HG02885 (cell line): ENCODE measurements at regions not wholly inside any gene's neighbourhood (a gene's known extent, or its start where the extent isn't known, plus 50 kb on each side); places are given as distances from the start of the nearest gene placed in this dataset.
"Not testable (repeated sequence)": the region's sequence is repeated elsewhere in the genome, so short reads cannot be mapped to it uniquely, and the experiment has no call there.

Experiments
- ATAC-seq: cut with Tn5 transposase; IDR thresholded peaks from one replicate; pipeline ENCODE4 v1.9.1; 2021; ENCODE audit warnings: mild to moderate bottlenecking; ENCODE audit not compliant: unreplicated experiment, poor library complexity

- ATAC-seq, result no peak
Observed at GRCh38 chr2:53610260-53610659, 157.3 kb upstream of the CHAC2 start.

- ATAC-seq, result no peak
Observed at GRCh38 chr2:53609551-53609950, 158.1 kb upstream of the CHAC2 start.

- no peak for ATAC-seq
Observed at GRCh38 chr2:53608293-53608692, 159.3 kb upstream of the CHAC2 start.

- no peak for ATAC-seq
Observed at GRCh38 chr2:53600815-53601214, 166.8 kb upstream of the CHAC2 start.

GRCh38 chr2:53586733-53587612 lies 180.6 kb upstream of the CHAC2 start:
- not testable (repeated sequence) for ATAC-seq

GRCh38 chr2:53584986-53585385 lies 182.6 kb upstream of the CHAC2 start:
- no peak for ATAC-seq

GRCh38 chr2:53583583-53583982 lies 184.0 kb upstream of the CHAC2 start:
- no peak for ATAC-seq

- no peak for ATAC-seq
Observed at GRCh38 chr2:53582556-53582955, 185.0 kb upstream of the CHAC2 start.

GRCh38 chr2:53576166-53576565 lies 191.4 kb upstream of the CHAC2 start:
- ATAC-seq, result no peak

GRCh38 chr2:53575721-53576124 lies 191.9 kb upstream of the CHAC2 start:
- ATAC-seq, result no peak

- no peak for ATAC-seq
Observed at GRCh38 chr2:53572696-53573095, 194.9 kb upstream of the CHAC2 start.

GRCh38 chr2:53569957-53570727 lies 197.5 kb upstream of the CHAC2 start:
- ATAC-seq, result no peak

GRCh38 chr2:53568469-53568868 lies 199.1 kb upstream of the CHAC2 start:
- peak; percentile 70 for ATAC-seq

GRCh38 chr2:53567073-53567472 lies 200.5 kb upstream of the CHAC2 start:
- no peak for ATAC-seq

GRCh38 chr2:53562407-53562806 lies 205.2 kb upstream of the CHAC2 start:
- ATAC-seq, result no peak

GRCh38 chr2:53561155-53561554 lies 206.4 kb upstream of the CHAC2 start:
- no peak for ATAC-seq

- no peak for ATAC-seq
Observed at GRCh38 chr2:53559302-53559966, 208.2 kb upstream of the CHAC2 start.

GRCh38 chr2:53558867-53559266 lies 208.7 kb upstream of the CHAC2 start:
- ATAC-seq, result no peak

- ATAC-seq, result no peak
Observed at GRCh38 chr2:53549497-53549896, 218.1 kb upstream of the CHAC2 start.

GRCh38 chr2:53545604-53546003 lies 222.0 kb upstream of the CHAC2 start:
- ATAC-seq, result no peak
